Testis (tissue), 2 donors: ENCODE measurements at regions not wholly inside any gene's neighbourhood (a gene's known extent, or its start where the extent isn't known, plus 50 kb on each side); places are given as distances from the start of the nearest gene placed in this dataset.

Experiments used
- DNase-seq: peaks from one replicate; pipeline ENCODE4 v3.0.0-alpha.2; 2019
- H3K27ac ChIP-seq, 2 donors: fragments of 200-600 bp; sonication (generic); one replicate each; pipeline ENCODE4 v1.5.1; 2019
- H3K27me3 ChIP-seq: fragments of 200-600 bp; sonication (generic); one replicate; pipeline ENCODE4 v1.5.1; 2019
- H3K36me3 ChIP-seq: fragments of 200-600 bp; sonication (generic); one replicate; pipeline ENCODE4 v1.5.1; 2017; ENCODE audit warnings: low read depth; ENCODE audit errors: missing control alignments
- H3K4me1 ChIP-seq: fragments of 200-600 bp; sonication (generic); one replicate; pipeline ENCODE4 v1.5.1; 2019
- H3K4me3 ChIP-seq, 2 donors: fragments of 200-600 bp; sonication (generic); one replicate each; pipeline ENCODE4 v1.5.1; 2017 to 2019
- H3K9me3 ChIP-seq: fragments of 200-600 bp; sonication (generic); one replicate; pipeline ENCODE4 v1.5.1; 2017
- CTCF ChIP-seq, 3 experiments: fragments of 450-650 bp in 2 of 3; fragments of 200-600 bp in 1 of 3; sonication (generic) in 1 of 3; IDR thresholded peaks; one replicate each; pipeline ENCODE4 v1.5.1; 2016 to 2019; ENCODE audit warnings: antibody characterized with exemption in 3 of 3, mild to moderate bottlenecking in 2 of 3, moderate library complexity in 1 of 3
- POLR2A ChIP-seq: fragments of 450-650 bp; IDR thresholded peaks from one replicate; pipeline ENCODE4 v1.6.1; 2017; ENCODE audit warnings: antibody characterized with exemption, mild to moderate bottlenecking, moderate library complexity
- WGBS, 2 donors: methylation state at CpG; one replicate each; pipeline ENCODE4 v1.1.5; 2018; 5-methylcytosine and 5-hydroxymethylcytosine counted together
- intact Hi-C: fragments of 100-400 bp; cut with DNase I; formaldehyde crosslinking; loops from one replicate; pipeline ENCODE4 v1.15.1; 2023; ENCODE audit warnings: low total_unique reads

GRCh38 chr15:94586099-94586498 lies 354.7 kb downstream of the MCTP2 start:
- H3K27me3 ChIP-seq = no peaks in the 10 kb centered on the region
- 74 to 79% methylated on average over 3 of the region's 3 CpGs for WGBS, 2 donors
- no peaks in the 10 kb centered on the region for H3K9me3 ChIP-seq
- no peaks in the 10 kb centered on the region for H3K4me1 ChIP-seq
- H3K27ac ChIP-seq = no peak overlapping the region
- TF ChIP-seq CTCF (IDR thresholded peaks at IDR 0.05) = no peak
- TF ChIP-seq POLR2A = no peak
- intact Hi-C loops = no loop called here
- no peaks in the 10 kb centered on the region for H3K36me3 ChIP-seq
- no peak for DNase-seq
- no peak overlapping the region for H3K4me3 ChIP-seq

GRCh38 chr15:94587113-94587512 lies 355.8 kb downstream of the MCTP2 start:
- no peak overlapping the region for H3K4me3 ChIP-seq
- DNase-seq = no peak
- WGBS, 2 donors = 72 to 90% methylated on average over 2 of the region's 2 CpGs

GRCh38 chr15:94588993-94589392 lies 357.6 kb downstream of the MCTP2 start:
- Histone ChIP-seq H3K27ac (no peak overlapping the region), H3K4me3 (no peak overlapping the region), H3K36me3 (no peaks in the 10 kb centered on the region), H3K9me3 (no peaks in the 10 kb centered on the region), H3K4me1 (no peaks in the 10 kb centered on the region), H3K27me3 (no peaks in the 10 kb centered on the region)
- DNase-seq = no peak
- intact Hi-C loops = no loop called here
- no peak for TF ChIP-seq CTCF (IDR thresholded peaks at IDR 0.05)
- no peak for TF ChIP-seq POLR2A
- WGBS, 2 donors = 74 to 96% methylated on average over 4 of the region's 4 CpGs

More at GRCh38 chr15:94587113-94587512, 355.8 kb downstream of the MCTP2 start:
- TF ChIP-seq CTCF (IDR thresholded peaks at IDR 0.05) (no peak), POLR2A (no peak)
- Histone ChIP-seq H3K9me3 (no peaks in the 10 kb centered on the region), H3K36me3 (no peaks in the 10 kb centered on the region), H3K27ac (no peak overlapping the region), H3K27me3 (no peaks in the 10 kb centered on the region), H3K4me1 (no peaks in the 10 kb centered on the region)
- intact Hi-C loops = no loop called here

- Histone ChIP-seq H3K9me3 (no peaks in the 10 kb centered on the region), H3K36me3 (no peaks in the 10 kb centered on the region), H3K4me3 (no peak overlapping the region), H3K27ac (no peak overlapping the region), H3K27me3 (no peaks in the 10 kb centered on the region), H3K4me1 (no peaks in the 10 kb centered on the region)
- DNase-seq = no peak
- intact Hi-C loops = no loop called here
- TF ChIP-seq CTCF (IDR thresholded peaks at IDR 0.05) (no peak), POLR2A (no peak)
Measured at GRCh38 chr15:94592495-94592894, 361.1 kb downstream of the MCTP2 start.

- WGBS, 2 donors = 89 to 96% methylated on average over 1 of the region's 1 CpG
- no peaks in the 10 kb centered on the region for H3K36me3 ChIP-seq
- TF ChIP-seq POLR2A = no peak
- TF ChIP-seq CTCF (IDR thresholded peaks at IDR 0.05) = no peak
- no peaks in the 10 kb centered on the region for H3K9me3 ChIP-seq
- intact Hi-C loops = no loop called here
- H3K4me3 ChIP-seq = no peak overlapping the region
- no peaks in the 10 kb centered on the region for H3K27me3 ChIP-seq
- H3K4me1 ChIP-seq = no peaks in the 10 kb centered on the region
- no peak overlapping the region for H3K27ac ChIP-seq
- no peak for DNase-seq
Measured at GRCh38 chr15:94596707-94597106, 365.3 kb downstream of the MCTP2 start.
